Fibroblast of skin of right biceps (primary cell): ENCODE measurements at regions not wholly inside any gene's neighbourhood (a gene's known extent, or its start where the extent isn't known, plus 50 kb on each side); places are given as distances from the start of the nearest gene placed in this dataset.
A peak's percentile ranks its signal among the peaks of the same experiment; 100 is the strongest.
"Not testable (repeated sequence)": the region's sequence is repeated elsewhere in the genome, so short reads cannot be mapped to it uniquely, and the experiment has no call there.

Experiments
- DNase-seq: peaks from one replicate; pipeline ENCODE4 v3.0.0-alpha.2; 2013

DNA sequence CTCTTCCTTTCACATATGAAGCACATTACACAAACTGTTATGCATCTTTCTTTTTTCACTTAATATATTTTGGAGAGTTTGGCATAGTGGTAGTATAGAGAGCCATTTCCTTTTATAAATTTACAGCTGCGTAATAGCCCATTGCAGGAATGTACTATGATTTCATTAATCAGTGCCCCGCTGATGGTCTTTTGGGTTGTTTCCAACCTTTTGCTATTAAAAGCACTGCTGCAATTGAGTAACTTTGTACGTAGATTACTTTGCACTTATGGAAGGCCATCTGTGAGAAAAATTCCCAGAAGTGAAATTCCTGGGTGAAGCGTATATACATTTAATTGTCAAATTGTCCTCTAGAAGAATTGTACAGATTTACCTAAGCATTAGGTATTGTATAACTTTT lies 565.3 kb upstream of the ZNF804A start:
- DNase-seq, result peak; percentile 18

DNA sequence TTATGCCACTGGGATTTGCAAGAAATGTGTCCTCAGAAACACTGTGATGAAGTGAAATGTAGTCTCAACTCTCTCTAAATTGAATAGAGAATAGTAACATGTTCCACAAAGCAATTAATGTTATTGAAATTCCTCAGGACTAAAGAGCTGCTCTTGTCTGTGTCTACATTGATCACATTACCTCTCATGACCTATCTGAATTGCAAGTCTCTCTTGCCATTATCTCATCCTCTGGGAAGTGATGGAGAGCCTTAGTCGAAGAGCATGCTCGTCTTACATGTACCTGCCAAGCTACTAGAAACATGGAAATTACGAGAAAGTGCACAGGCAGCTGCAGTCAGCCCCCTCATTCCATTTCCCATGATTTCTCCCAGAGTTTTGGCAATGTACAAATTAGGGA lies 561.1 kb upstream of the ZNF804A start:
- DNase-seq, result no peak

DNA sequence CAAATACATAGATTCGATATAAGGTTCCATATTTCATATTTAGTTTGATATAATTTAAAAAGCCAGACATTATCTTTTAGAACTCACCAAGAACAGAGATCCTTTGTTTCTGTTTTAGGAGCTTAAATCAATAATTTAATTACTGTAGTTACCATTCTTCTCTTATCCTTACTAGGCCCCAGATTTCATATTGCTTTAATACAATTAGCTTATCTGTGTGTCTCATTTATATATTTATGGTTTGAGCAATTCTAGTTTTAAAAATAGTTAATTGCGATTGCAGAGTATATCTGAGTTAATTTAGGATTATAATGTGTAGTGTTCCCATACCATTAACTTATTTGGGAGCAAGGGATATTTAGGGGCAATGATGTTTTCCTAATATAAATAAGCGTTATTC lies 558.8 kb upstream of the ZNF804A start:
- no peak for DNase-seq

DNA sequence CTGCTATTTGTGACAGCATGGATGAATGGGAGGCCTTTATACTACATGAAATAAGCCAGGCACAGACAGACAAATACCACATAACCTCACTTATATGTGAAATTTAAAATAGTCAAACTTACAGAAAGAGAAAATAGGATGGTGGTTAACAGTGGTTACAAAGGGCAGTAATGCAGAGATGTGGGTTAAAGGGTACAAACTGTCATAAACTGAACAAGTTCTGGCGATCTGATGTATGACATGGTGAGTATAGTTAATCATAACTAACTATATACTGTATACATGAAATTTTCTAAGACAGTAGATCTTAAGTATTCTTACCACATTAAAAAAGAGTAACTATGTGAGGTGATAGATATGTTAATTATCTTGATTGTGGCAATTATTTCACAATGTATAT lies 558.1 kb upstream of the ZNF804A start:
- no peak for DNase-seq

DNA sequence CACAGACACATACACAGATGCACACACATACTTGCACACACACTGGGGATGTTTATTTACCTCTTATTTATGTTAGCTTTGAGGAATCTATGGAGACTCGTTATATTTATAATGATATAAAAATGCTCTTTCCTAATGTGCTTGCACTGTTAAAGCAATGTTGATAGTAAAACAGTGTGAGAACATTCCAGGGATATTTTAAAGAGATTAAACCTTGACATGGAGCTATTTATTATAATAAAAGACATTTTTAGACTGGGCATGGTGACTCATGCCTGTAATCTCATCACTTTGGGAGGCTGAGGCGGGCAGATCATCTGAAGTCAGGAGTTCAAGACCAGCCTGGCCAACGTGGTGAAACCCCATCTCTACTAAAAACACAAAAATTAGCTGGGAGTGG lies 557.3 kb upstream of the ZNF804A start:
- DNase-seq, result peak; percentile 2

DNA sequence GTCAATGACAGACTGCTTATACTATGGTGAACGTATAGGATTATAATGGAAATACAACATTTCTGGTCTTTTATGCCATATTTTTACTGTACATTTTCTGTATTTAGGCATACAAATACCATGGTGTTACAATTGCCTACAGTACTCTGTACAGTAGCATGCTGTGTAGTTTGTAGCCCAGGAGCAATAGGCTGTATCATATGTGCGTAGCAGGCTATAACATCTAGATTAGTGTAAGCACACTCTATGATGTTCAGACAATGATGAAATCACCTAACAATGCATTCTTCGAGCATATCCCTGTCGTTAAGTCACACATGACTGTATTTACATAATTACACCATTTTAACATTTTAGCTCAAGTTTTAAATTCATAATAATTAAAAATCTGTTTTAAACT lies 556.6 kb upstream of the ZNF804A start:
- DNase-seq, result no peak

DNA sequence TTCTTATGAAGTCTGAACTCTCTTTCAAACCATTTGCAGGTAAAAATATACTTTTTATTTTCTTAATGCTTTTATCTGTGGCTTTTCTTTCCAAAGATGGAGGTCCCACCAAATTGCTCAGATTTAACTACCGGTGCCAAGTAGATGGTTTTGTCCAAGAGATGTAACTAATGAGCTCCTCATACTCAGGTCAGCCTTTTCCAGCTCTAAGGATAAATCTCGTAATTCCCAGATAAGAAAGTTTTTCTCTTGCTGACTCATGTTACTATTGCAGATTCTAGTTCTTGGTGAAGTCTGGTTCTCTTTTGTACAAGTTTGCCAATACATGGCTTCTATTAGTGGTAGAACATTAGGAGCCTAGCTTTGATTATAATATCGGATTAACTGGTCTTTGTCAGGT lies 550.8 kb upstream of the ZNF804A start:
- DNase-seq, result no peak

DNA sequence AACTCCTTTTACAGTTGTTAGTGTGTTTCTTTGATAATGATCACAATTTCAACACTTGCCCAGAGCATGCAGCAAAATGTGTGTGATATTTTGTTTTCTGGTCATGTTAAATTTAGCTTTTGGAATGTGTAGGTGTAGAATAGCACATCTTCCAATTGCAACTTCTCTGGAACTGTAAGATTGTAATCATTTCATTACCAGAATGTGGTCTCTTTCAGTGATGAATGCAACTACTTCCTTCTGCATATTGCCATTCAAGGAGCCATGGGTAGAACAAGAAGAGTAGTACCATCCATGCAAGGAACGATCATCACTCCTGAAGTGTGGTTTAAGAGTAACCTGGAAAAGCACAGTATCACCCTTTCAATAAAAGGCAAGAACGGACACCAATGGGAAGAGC lies 548.8 kb upstream of the ZNF804A start:
- DNase-seq, result no peak

DNA sequence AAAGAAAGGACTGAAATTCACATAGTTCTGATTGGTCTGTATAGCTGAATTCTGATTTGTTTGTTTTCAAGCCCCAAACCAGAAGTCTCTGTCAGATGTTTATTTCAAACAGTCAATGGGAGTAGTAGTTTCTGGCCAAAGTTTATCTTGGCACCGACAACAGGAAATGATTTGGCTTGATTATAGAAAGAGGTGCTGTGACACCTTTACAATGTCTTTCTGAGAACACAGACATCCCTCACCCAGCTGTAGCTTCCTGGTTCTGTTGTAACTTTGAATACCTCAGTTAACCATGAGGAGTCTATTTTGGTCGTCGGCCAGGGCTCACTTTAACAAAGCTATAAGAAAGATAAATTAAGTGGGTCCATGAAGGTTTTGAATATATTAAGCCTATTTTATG lies 545.0 kb upstream of the ZNF804A start:
- no peak for DNase-seq

DNA sequence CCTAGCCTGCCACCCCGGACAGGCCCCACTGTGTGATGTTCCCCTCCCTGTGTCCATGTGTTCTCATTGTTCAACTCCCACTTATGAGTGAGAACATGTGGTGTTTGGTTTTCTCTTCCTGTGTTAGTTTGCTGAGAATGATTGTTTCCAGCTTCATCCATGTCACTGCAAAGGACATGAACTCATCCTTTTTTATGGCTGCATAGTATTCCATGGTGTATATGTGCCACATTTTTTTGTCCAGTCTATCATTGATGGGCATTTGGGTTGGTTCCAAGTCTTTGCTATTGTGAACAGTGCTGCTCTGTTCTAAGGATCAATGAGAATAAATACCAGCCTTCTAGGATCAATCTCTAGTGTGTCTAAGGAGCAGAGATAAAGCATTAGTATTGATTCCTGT lies 543.9 kb upstream of the ZNF804A start:
- DNase-seq, result not testable (repeated sequence)

DNA sequence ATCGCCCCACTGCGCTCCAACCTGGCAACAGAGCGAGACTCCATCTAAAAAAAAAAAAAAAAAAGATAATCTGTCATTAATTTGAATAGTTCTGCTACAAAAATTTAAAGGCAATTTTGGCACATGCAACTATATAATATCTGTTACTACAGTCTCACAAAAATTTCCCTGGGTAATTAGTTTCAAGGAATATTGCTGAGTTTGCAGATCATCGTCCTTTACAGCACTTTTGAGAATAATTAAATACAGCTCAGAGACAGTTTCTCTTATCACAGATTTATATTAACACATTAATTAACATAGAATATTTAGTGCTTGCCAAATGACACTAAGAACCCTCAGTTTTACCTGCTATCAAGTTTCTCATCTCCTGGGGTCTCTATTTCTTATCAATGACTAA lies 540.4 kb upstream of the ZNF804A start:
- no peak for DNase-seq

DNA sequence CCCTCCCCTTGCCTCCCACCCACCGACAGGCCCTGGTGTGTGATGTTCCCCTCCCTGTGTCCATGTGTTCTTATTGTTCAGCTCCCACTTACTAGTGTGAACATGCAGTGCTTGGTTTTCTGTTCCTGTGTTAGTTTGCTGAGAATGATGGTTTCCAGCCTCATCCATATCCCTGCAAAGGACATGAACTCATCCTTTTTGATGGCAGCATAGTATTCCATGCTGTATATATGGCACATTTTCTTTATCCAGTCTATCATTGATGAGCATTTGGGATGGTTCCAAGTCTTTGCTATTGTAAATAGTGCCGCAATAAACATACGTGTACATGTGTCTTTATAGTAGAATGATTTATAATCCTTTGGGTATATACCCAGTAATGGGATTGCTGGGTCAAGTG lies 538.1 kb upstream of the ZNF804A start:
- DNase-seq, result not testable (repeated sequence)

DNA sequence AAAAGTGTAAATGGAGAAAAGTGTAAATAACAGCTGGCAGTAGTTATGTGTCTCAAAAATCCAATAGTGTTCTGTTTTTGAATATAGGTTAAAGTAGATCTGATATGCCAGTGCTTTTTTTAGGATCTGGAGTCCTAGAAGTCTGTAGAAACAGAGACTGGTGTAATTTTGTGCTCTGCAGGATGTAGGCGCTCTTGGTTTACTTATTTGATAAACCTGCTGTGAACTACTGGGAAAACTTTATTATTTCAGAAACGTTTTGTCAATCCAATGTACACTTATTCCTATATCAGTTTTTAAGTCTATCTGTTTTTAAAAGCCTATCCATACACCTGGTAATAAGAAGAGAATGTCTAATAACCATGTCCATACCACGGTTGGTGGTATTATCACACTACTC lies 530.8 kb upstream of the ZNF804A start:
- DNase-seq, result no peak

DNA sequence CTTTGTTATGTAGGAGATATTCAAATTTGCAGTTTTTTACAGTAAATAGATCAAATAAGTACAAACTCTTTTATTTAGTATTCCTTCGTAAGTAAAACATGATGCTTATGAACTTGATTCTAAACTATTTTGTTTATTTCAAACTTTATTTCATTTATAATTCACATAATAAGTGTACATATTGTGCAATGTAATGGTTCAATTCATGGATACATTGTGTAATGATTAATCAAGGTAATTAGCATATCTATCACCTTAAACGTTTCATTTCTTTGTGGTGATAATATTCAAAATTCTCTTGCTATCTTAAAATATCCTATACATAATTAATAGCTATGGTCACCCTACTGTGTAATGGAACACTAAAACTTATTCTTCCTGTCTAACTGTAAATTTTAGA lies 525.9 kb upstream of the ZNF804A start:
- DNase-seq, result no peak

DNA sequence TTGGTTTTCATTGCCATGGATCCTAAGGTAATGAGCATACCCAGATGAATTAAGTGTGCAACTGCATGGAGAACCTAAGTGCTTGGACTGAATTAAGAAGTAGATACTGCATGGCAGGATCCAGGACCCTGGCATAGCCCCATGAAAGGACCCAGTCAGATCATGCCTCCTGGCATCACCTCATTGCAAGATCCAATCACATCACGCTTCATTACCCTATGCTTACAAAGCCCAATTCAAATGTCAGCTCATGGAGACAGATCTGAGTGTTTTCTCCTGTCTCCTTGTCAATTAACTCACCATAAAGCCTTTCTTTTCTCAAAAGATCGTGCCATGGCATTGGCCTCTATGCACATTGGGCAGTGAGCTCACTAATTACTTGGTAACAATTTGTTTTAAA lies 519.8 kb upstream of the ZNF804A start:
- DNase-seq, result no peak

DNA sequence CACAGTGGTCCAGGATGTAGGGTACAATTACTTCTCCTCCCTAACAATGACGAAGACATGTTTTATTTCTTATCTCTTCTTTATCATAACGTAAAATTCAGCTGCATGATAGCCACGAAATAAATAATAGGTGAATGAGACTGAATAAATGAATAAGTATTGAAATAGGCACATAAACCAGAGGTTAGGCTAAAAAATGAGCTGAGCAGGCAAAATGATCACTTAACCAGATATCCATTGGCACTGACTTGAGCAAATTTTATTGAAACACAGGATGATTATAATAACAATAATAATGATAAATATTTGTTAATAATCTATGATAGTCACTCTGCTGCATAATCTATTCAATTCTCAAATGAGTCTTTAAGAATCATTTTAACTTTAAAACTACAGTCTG lies 506.9 kb upstream of the ZNF804A start:
- DNase-seq, result no peak

DNA sequence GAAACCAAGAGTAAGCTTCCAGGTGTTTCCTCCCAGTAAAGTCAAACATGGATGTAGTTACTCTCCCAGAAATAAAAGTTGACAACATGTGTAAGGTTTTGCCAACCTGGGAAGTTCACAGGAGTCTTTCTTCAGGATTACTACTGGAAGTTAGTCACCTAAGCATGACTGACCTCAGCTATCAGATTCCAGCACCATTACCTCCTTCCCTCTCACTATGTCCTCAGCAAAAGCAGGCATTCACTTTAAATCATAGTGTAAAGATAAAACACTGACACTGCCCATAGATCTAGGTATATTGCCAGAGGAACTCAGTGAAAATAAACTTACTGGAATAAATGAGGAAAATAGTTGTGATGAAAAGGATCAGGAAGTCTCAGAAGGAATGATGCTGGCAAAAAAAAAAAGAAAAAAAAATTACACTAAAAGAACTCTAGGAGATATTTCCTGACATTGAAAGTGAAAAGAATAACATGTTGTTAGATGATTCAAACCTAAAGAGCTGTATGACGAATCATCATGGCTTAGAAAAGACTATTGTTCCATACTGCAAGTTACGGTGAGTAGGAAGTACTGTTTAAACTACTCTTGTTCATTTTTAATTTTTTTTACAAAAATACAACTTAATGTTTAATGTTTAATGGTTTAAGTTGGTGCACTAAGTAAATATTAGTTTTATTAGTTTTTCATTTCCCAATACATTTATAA lies 484.5 kb upstream of the ZNF804A start:
- DNase-seq, result no peak

DNA sequence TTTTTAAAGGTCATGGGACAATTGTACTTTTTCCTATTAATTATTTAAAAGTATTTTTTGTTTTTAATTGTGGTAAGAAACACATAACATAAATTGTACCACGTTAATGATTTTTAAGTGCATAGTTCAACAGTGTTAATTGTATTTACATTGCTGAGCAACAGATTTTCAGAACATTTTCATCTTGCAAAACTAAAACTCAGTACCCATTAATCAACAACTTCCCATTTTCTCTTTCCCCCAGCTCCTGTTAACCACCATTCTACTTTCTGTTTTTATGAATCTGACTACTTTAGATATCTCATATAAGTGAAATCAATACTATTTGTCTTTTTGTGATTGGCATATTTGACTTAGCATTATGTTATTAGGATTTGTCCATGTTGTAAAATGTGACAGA lies 483.9 kb upstream of the ZNF804A start:
- no peak for DNase-seq

DNA sequence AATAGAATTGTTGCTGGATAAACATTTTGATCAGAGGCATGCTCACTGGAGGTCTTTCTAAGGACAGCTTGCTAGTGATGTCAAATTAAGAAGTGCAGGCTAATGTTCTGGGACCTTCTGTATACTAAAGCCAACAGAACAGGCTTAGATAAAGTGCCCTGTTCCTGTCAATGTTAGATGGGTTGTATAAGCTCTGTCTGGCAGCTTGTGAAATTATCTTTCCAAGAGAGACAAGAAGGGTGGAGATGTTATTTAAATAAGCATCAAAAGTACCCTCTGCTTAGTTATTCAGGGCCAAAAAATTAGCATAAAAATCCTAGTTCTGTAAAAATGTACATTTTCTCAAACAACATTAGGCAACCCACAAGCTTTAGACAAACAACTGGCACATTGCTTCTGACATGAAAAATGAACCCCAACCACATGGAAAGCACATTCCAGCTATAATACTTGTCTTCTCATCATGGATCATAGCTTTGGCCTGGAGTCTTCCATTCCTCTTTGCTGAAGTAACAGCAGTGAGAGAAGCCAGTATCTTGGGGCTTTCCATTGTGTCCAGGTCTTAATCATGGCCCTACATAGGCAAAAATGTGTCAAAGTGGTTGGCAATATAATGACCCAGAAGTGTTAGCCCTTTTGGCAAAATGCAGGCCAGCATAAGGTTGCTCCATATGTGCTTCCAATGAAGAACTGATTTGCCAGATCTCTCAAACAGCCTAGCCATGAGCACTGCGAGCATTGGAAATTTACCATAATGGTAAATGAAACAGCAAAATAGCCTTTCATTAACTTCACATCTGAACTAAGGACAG lies 478.1 kb upstream of the ZNF804A start:
- DNase-seq, result peak; percentile 2

DNA sequence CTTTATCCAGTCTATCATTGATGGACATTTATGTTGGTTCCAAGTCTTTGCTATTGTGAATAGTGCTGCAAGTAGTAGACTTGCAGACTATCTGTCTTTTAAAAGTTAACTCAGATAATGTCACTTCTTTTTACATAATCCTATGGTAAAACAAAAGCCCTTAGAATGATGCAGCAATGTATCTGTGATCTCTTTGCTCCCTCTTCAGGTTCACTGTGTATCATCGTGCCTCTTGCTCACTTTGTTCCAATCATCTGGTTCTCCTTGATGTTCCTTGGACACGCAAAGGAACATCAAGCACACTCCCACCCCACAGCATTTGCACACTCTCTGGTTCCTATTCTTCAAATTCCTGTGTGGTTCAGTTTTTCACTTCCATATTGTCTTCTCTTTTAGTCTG lies 472.5 kb upstream of the ZNF804A start:
- DNase-seq, result no peak

DNA sequence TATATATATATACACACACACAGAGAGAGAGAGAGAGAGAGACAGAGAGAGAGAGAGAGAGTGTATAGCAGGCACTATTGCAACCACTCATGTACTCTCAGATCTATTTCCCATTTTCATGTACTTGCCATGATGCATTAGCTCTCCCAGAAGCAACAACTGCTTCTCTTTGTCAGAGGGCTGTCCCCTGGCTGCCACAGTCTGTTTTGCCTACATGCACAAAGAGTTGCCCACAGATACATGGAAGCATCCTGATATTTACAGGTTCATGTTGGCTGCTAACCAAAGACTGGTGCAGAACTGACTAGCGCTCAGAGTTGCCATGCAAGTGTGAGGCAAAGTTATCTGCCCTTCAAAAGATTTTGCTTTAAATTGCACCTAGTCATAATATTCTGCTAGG lies 469.3 kb upstream of the ZNF804A start:
- DNase-seq, result no peak

DNA sequence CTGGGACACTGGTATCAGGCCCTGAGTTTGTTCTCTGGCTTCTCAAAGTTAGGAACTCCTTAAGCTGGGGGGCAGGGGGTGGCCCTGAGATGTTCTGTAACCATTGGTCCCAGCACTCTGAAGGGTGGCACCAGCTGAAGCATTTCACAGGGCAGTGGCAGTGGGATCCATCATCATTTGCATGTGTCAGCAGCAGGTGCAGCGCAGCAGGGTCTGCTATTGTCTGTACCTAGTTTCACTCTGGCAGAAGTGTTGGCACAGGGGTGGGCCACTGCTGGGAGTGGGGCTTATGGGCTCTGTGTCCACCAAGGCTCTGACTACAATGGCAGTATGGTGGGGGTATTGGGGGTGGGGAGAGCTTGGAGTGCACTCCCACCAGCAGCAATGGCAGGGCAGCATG lies 460.4 kb upstream of the ZNF804A start:
- no peak for DNase-seq

DNA sequence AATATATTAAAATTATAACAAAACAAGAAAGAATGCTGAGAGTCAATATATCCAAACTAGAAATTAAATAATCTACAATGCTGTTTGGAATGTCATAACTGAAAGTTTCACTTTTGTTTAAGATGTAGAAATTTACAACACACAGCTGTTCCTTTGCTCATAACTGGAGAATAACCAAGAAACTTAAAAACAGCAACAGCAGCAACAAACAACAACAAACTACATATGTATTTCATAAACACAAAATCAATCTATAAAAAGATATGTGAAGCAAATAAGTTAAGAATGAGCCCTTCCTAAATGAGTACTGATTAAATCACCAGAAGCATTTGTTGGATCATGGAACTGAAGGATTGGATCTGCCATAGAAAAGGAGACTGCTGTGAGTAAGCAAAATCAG lies 456.5 kb upstream of the ZNF804A start:
- no peak for DNase-seq

DNA sequence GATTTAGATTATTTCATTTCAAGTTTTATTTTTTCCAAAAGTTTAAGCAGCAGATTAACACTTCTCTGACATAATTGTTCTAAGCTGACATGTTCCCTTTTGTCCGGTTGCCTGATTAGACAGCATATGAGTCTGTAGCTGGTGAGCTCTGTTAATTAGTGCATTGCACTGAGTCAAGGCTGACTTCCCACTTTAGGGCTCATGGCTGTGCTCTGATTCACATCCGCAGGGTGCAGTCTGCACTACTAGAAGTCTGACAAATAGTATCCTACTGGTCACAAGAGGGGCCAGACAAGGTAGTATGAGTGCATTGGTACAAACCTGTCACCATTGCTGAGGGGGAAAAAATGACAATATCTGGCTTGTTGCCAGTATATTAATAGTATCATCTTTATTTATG lies 443.9 kb upstream of the ZNF804A start:
- DNase-seq, result peak; percentile 74

DNA sequence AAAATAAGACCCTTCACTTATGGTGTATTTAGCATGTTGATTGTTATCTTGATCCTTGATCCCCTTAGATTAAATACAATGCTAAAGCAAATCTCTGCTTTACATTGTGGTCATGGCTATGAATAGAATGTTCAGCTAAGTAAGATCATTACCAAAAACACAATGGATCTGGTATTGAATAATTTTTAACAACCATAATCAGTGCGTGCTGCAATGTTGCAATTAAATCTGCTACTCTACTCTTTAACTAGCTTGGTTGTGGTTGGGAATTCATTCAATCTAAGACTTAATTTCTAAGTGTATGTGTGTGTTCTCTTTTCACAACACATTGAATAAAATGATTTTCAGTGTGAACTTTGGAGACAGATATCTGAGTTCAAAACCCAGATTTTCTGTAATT lies 442.5 kb upstream of the ZNF804A start:
- no peak for DNase-seq
